ENCODE measurements at regions not wholly inside any gene's neighbourhood (a gene's known extent, or its start where the extent isn't known, plus 50 kb on each side); places are given as distances from the start of the nearest gene placed in this dataset.

GRCh38 chr12:40158592-40159111 lies 52.8 kb upstream of the SLC2A13 start:
- no peaks in the 10 kb centered on the region for H3K36me3 ChIP-seq (ENCODE audit: control insufficient read depth in 2 of 2, insufficient read depth in 2 of 2, low read length in 1 of 2)
- no peaks in the 10 kb centered on the region for H3K27me3 ChIP-seq (ENCODE audit: control insufficient read depth in 1 of 2, insufficient read depth in 2 of 2, low read length in 2 of 2)
- H3K27ac ChIP-seq (ENCODE audit: low read depth in 2 of 2, low read length in 1 of 2): peak overlapping the region; percentile 36 to 73
- WGBS, 2 donors: 42 to 81% methylated on average over 1 of the region's 1 CpG
- no peaks in the 10 kb centered on the region for H3K4me1 ChIP-seq (ENCODE audit: control insufficient read depth in 2 of 2, insufficient read depth in 2 of 2, low read length in 1 of 2)
- H3K4me3 ChIP-seq (ENCODE audit: low read depth in 1 of 2, low read length in 2 of 2): no peak overlapping the region
- no peaks in the 10 kb centered on the region for H3K9me3 ChIP-seq (ENCODE audit: control insufficient read depth in 2 of 2, insufficient read depth in 1 of 2, low read depth in 1 of 2, low read length in 1 of 2)

GRCh38 chr12:40157336-40157735 lies 51.5 kb upstream of the SLC2A13 start:
- Histone ChIP-seq H3K4me1 (ENCODE audit: control insufficient read depth in 2 of 2, insufficient read depth in 2 of 2, low read length in 1 of 2) (no peaks in the 10 kb centered on the region), H3K9me3 (ENCODE audit: control insufficient read depth in 2 of 2, insufficient read depth in 1 of 2, low read depth in 1 of 2, low read length in 1 of 2) (no peaks in the 10 kb centered on the region), H3K36me3 (ENCODE audit: control insufficient read depth in 2 of 2, insufficient read depth in 2 of 2, low read length in 1 of 2) (no peaks in the 10 kb centered on the region), H3K27me3 (ENCODE audit: control insufficient read depth in 1 of 2, insufficient read depth in 2 of 2, low read length in 2 of 2) (no peaks in the 10 kb centered on the region), H3K27ac (ENCODE audit: low read depth in 2 of 2, low read length in 1 of 2) (peak overlapping the region in 1 of 2 donors; percentile 25), H3K4me3 (ENCODE audit: low read depth in 1 of 2, low read length in 2 of 2) (no peak overlapping the region)
- WGBS, 2 donors: 63 to 65% methylated on average over 3 of the region's 3 CpGs

- Histone ChIP-seq H3K4me3 (ENCODE audit: low read depth in 1 of 2, low read length in 2 of 2) (peak overlapping the region in 1 of 2 donors; percentile 22), H3K36me3 (ENCODE audit: control insufficient read depth in 2 of 2, insufficient read depth in 2 of 2, low read length in 1 of 2) (no peaks in the 10 kb centered on the region), H3K4me1 (ENCODE audit: control insufficient read depth in 2 of 2, insufficient read depth in 2 of 2, low read length in 1 of 2) (no peaks in the 10 kb centered on the region), H3K27me3 (ENCODE audit: control insufficient read depth in 1 of 2, insufficient read depth in 2 of 2, low read length in 2 of 2) (no peaks in the 10 kb centered on the region), H3K27ac (ENCODE audit: low read depth in 2 of 2, low read length in 1 of 2) (peak overlapping the region in 1 of 2 donors; percentile 68), H3K9me3 (ENCODE audit: control insufficient read depth in 2 of 2, insufficient read depth in 1 of 2, low read depth in 1 of 2, low read length in 1 of 2) (no peaks in the 10 kb centered on the region)
- WGBS, 2 donors: 62 to 63% methylated on average over 5 of the region's 5 CpGs
These were observed 50.3 kb upstream of the SLC2A13 start for GRCh38 chr12:40156021-40156764.
